SK-N-SH (cell line): ENCODE measurements at regions not wholly inside any gene's neighbourhood (a gene's known extent, or its start where the extent isn't known, plus 50 kb on each side); places are given as distances from the start of the nearest gene placed in this dataset.

Source experiments
- CHD2 ChIP-seq: fragments of 150-350 bp; IDR thresholded peaks from 2 replicates; pipeline ENCODE4 v1.6.1; 2018; ENCODE audit warnings: low read length; ENCODE audit not compliant: partially characterized antibody
- ELF1 ChIP-seq: IDR thresholded peaks from 2 replicates; pipeline ENCODE4 v1.4.0; 2012
- EP300 ChIP-seq, 2 experiments: IDR thresholded peaks; 2 replicates each; pipeline versions ENCODE4 v1.4.0 to v1.6.1; 2012; ENCODE audit warnings: borderline replicate concordance in 1 of 2, low read depth in 1 of 2, low read length in 1 of 2
- EZH2phosphoT487 ChIP-seq: fragments of 200-600 bp; sonication (generic); IDR thresholded peaks from 2 replicates; pipeline ENCODE4 v1.6.1; 2017; ENCODE audit warnings: low read depth, mixed run types, mild to moderate bottlenecking, antibody characterized with exemption, moderate library complexity, borderline replicate concordance
- GABPA ChIP-seq: IDR thresholded peaks from 2 replicates; pipeline ENCODE4 v1.4.0; 2012; ENCODE audit warnings: low read depth, mild to moderate bottlenecking
- GATA2 ChIP-seq: sonication (generic); formaldehyde crosslinking; IDR thresholded peaks from 2 replicates; pipeline ENCODE4 v1.5.0; 2020; ENCODE audit warnings: mild to moderate bottlenecking, missing genetic modification reagents
- JUND ChIP-seq: IDR thresholded peaks from 2 replicates; pipeline ENCODE4 v1.4.0; 2012
- POLR2AphosphoS5 ChIP-seq: IDR thresholded peaks from 2 replicates; pipeline ENCODE4 v1.6.1; 2012; ENCODE audit warnings: low read depth, low read length
- RFX5 ChIP-seq: IDR thresholded peaks from 2 replicates; pipeline ENCODE4 v1.6.1; 2012; ENCODE audit warnings: mild to moderate bottlenecking, improper control_type of control experiment, low read length
- SIN3A ChIP-seq: IDR thresholded peaks from 2 replicates; pipeline ENCODE4 v1.6.1; 2012; ENCODE audit warnings: low read depth, mild to moderate bottlenecking, low read length, moderate library complexity, borderline replicate concordance
- TAF1 ChIP-seq: IDR thresholded peaks from 2 replicates; pipeline ENCODE4 v1.6.1; 2012; ENCODE audit warnings: low read depth, mild to moderate bottlenecking, low read length, moderate library complexity, borderline replicate concordance
- TF ChIP-seq, protein P1 (sequence below): fragments of 200-600 bp; sonication (generic); IDR thresholded peaks from 2 replicates; pipeline ENCODE4 v1.6.1; 2017; ENCODE audit warnings: antibody characterized with exemption, mild to moderate bottlenecking, moderate library complexity
- TF ChIP-seq, protein P2 (sequence below): IDR thresholded peaks from 2 replicates; pipeline ENCODE4 v1.6.1; 2012; ENCODE audit warnings: mild to moderate bottlenecking, low read depth, low read length, moderate library complexity

DNA sequence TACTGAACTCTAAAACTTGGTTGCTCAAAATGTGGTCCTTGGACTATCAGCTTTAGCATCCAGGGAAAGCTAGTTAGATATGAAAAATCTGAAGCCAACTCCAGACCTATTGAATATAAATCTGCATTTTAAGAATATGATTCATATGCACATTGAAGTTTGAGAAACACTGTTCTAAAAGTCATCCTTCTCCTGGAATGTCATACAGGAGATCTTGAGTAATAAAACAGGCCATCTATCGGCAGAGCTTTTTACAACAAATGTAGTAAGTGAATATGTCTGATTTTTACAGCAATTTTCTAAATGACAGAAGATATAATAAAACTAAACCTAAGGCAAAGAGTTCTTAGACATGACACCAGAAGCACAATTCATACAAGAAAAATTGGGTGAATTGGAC is 140.4 kb downstream of the PMP22 start:
- no peak for TF ChIP-seq CHD2
- TF ChIP-seq, protein P1, sequence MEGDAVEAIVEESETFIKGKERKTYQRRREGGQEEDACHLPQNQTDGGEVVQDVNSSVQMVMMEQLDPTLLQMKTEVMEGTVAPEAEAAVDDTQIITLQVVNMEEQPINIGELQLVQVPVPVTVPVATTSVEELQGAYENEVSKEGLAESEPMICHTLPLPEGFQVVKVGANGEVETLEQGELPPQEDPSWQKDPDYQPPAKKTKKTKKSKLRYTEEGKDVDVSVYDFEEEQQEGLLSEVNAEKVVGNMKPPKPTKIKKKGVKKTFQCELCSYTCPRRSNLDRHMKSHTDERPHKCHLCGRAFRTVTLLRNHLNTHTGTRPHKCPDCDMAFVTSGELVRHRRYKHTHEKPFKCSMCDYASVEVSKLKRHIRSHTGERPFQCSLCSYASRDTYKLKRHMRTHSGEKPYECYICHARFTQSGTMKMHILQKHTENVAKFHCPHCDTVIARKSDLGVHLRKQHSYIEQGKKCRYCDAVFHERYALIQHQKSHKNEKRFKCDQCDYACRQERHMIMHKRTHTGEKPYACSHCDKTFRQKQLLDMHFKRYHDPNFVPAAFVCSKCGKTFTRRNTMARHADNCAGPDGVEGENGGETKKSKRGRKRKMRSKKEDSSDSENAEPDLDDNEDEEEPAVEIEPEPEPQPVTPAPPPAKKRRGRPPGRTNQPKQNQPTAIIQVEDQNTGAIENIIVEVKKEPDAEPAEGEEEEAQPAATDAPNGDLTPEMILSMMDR: no peak
- no peak for TF ChIP-seq POLR2AphosphoS5
- TF ChIP-seq EZH2phosphoT487: no peak
- TF ChIP-seq TAF1: no peak
- TF ChIP-seq RFX5: no peak
- TF ChIP-seq SIN3A: no peak
- no peak for TF ChIP-seq EP300 (IDR thresholded peaks at IDR 0.05; ENCODE audit: borderline replicate concordance in 1 of 2, low read depth in 1 of 2, low read length in 1 of 2)
- no peak for TF ChIP-seq ELF1
- no peak for TF ChIP-seq GABPA
- TF ChIP-seq GATA2: no peak
- TF ChIP-seq JUND: no peak
- TF ChIP-seq, protein P2, sequence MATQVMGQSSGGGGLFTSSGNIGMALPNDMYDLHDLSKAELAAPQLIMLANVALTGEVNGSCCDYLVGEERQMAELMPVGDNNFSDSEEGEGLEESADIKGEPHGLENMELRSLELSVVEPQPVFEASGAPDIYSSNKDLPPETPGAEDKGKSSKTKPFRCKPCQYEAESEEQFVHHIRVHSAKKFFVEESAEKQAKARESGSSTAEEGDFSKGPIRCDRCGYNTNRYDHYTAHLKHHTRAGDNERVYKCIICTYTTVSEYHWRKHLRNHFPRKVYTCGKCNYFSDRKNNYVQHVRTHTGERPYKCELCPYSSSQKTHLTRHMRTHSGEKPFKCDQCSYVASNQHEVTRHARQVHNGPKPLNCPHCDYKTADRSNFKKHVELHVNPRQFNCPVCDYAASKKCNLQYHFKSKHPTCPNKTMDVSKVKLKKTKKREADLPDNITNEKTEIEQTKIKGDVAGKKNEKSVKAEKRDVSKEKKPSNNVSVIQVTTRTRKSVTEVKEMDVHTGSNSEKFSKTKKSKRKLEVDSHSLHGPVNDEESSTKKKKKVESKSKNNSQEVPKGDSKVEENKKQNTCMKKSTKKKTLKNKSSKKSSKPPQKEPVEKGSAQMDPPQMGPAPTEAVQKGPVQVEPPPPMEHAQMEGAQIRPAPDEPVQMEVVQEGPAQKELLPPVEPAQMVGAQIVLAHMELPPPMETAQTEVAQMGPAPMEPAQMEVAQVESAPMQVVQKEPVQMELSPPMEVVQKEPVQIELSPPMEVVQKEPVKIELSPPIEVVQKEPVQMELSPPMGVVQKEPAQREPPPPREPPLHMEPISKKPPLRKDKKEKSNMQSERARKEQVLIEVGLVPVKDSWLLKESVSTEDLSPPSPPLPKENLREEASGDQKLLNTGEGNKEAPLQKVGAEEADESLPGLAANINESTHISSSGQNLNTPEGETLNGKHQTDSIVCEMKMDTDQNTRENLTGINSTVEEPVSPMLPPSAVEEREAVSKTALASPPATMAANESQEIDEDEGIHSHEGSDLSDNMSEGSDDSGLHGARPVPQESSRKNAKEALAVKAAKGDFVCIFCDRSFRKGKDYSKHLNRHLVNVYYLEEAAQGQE: no peak
